Smooth muscle cell (in vitro differentiated cells): ENCODE measurements at regions not wholly inside any gene's neighbourhood (a gene's known extent, or its start where the extent isn't known, plus 50 kb on each side); places are given as distances from the start of the nearest gene placed in this dataset.
A peak's percentile ranks its signal among the peaks of the same experiment; 100 is the strongest.

Experiments
- DNase-seq: peaks from one replicate; lab custom pipeline; 2025; ENCODE audit not compliant: unreplicated experiment; lab: John Stamatoyannopoulos, UW
- H2AFZ ChIP-seq: fragments of 200-600 bp; sonication (generic); 2 replicates; pipeline ENCODE4 v1.6.0; 2016; ENCODE audit warnings: antibody characterized with exemption, low read depth, mild to moderate bottlenecking
- H3F3A ChIP-seq: fragments of 200-600 bp; sonication (generic); 2 replicates; pipeline ENCODE4 v1.6.0; 2017; ENCODE audit warnings: antibody characterized with exemption, low read depth
- H3K27ac ChIP-seq: fragments of 200-600 bp; sonication (generic); 2 replicates; pipeline ENCODE4 v1.5.1; 2016; ENCODE audit warnings: low read depth, mild to moderate bottlenecking
- H3K27me3 ChIP-seq: fragments of 200-600 bp; sonication (generic); 2 replicates; pipeline ENCODE4 v1.6.1; 2016; ENCODE audit warnings: low read depth, mild to moderate bottlenecking
- H3K36me3 ChIP-seq: fragments of 200-600 bp; sonication (generic); 2 replicates; pipeline ENCODE4 v1.5.1; 2016; ENCODE audit warnings: low read depth
- H3K4me1 ChIP-seq: fragments of 200-600 bp; sonication (generic); 2 replicates; pipeline ENCODE4 v1.5.1; 2016; ENCODE audit warnings: low read depth
- H3K4me2 ChIP-seq: fragments of 200-600 bp; sonication (generic); 2 replicates; pipeline ENCODE4 v1.6.0; 2016; ENCODE audit warnings: mild to moderate bottlenecking
- H3K4me3 ChIP-seq: fragments of 200-600 bp; sonication (generic); 2 replicates; pipeline ENCODE4 v1.5.1; 2016; ENCODE audit warnings: mild to moderate bottlenecking
- H3K79me2 ChIP-seq: fragments of 200-600 bp; sonication (generic); 2 replicates; pipeline ENCODE4 v1.6.0; 2016; ENCODE audit warnings: low read depth, mild to moderate bottlenecking
- H3K9ac ChIP-seq: fragments of 200-600 bp; sonication (generic); 2 replicates; pipeline ENCODE4 v1.6.0; 2016; ENCODE audit warnings: low read depth
- H3K9me3 ChIP-seq: fragments of 200-600 bp; sonication (generic); replicated peaks from 2 replicates; pipeline ENCODE4 v1.5.1; 2016; ENCODE audit warnings: low read depth
- H4K20me1 ChIP-seq: fragments of 200-600 bp; sonication (generic); 2 replicates; pipeline ENCODE4 v1.6.0; 2016; ENCODE audit warnings: low read depth
- CTCF ChIP-seq: fragments of 200-600 bp; sonication (generic); IDR thresholded peaks from 2 replicates; pipeline ENCODE4 v1.5.1; 2017; ENCODE audit warnings: borderline replicate concordance, mild to moderate bottlenecking, antibody characterized with exemption; ENCODE audit not compliant: insufficient read depth, poor library complexity, severe bottlenecking
- WGBS: methylation state at CpG from one replicate; pipeline ENCODE4 v1.1.7; 2016; ENCODE audit warnings: low lambda C conversion rate; 5-methylcytosine and 5-hydroxymethylcytosine counted together

DNA sequence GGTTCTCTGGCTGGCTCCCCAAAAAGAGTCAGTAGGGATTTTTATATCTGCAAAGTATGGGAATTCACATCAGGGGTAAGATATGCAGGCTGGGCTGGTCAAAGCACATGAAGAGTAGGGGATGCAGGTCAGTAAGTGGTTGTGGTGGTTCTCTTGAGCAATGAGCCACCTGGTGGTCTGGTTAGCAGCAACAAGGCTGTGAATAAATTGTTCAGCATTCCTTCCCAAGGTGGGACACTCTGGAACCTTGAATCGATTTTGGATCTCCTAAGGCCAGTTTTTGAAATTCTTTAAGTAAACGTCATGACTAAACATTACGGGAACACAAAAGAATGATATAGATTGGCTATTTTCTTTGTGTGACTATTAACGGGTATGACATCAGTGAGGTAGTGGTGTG is 563.0 kb upstream of the NEGR1 start:
- peak; percentile 8 for TF ChIP-seq CTCF
- Histone ChIP-seq H3F3A (no peaks in the 10 kb centered on the region), H3K4me3 (no peak overlapping the region), H3K4me1 (peaks cover 5% of the 10 kb centered on the region), H3K79me2 (no peaks in the 10 kb centered on the region), H3K36me3 (no peaks in the 10 kb centered on the region), H3K9ac (no peak overlapping the region), H3K4me2 (no peak overlapping the region), H4K20me1 (no peaks in the 10 kb centered on the region), H2AFZ (no peak overlapping the region), H3K9me3 (no peaks in the 10 kb centered on the region), H3K27ac (no peak overlapping the region), H3K27me3 (no peaks in the 10 kb centered on the region)
- WGBS: 84% methylated on average over 4 of the region's 4 CpGs
- no peak for DNase-seq

DNA sequence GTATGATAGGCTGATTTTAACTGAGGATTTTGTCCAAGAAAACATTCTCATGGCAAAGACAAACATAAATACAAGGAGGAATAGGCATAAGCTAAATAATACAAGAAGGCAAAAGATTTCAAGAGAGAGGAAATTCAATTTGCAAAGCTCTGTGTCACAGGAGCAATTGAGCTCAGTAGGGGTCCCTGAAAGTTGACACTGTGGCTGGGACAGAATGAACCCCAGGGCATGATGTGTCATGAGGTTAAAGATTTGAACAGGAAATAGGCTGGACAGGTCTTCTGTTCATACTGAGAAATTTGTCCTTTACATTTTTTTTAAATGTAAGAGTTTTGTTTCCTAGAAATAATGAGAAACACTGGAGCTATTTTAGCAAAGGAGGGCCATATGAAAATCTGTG is 555.4 kb upstream of the NEGR1 start:
- peaks cover 5% of the 10 kb centered on the region for H3K4me1 ChIP-seq
- H3K9me3 ChIP-seq: peaks cover 5% of the 10 kb centered on the region
- H4K20me1 ChIP-seq: no peaks in the 10 kb centered on the region
- no peak overlapping the region for H3K27ac ChIP-seq
- no peak overlapping the region for H3K9ac ChIP-seq
- H3K4me2 ChIP-seq: no peak overlapping the region
- H3K4me3 ChIP-seq: no peak overlapping the region
- TF ChIP-seq CTCF: no peak
- no peaks in the 10 kb centered on the region for H3K36me3 ChIP-seq
- no peaks in the 10 kb centered on the region for H3K79me2 ChIP-seq
- H2AFZ ChIP-seq: no peak overlapping the region
- DNase-seq: no peak
- no peaks in the 10 kb centered on the region for H3F3A ChIP-seq
- H3K27me3 ChIP-seq: no peaks in the 10 kb centered on the region

- H3K9me3 ChIP-seq: peaks cover 5% of the 10 kb centered on the region
- H3F3A ChIP-seq: no peaks in the 10 kb centered on the region
- 54% methylated on average over 5 of the region's 5 CpGs for WGBS
Observed at GRCh38 chr1:72830606-72831390, 548.5 kb upstream of the NEGR1 start.

More at GRCh38 chr1:72830606-72831390, 548.5 kb upstream of the NEGR1 start:
- H3K27me3 ChIP-seq: no peaks in the 10 kb centered on the region
- H4K20me1 ChIP-seq: no peaks in the 10 kb centered on the region
- no peak for TF ChIP-seq CTCF
- H3K27ac ChIP-seq: no peak overlapping the region
- no peak overlapping the region for H2AFZ ChIP-seq
- H3K9ac ChIP-seq: no peak overlapping the region
- no peaks in the 10 kb centered on the region for H3K4me1 ChIP-seq
- H3K4me2 ChIP-seq: no peak overlapping the region
- H3K36me3 ChIP-seq: no peaks in the 10 kb centered on the region
- H3K4me3 ChIP-seq: no peak overlapping the region
- no peak for DNase-seq
- no peaks in the 10 kb centered on the region for H3K79me2 ChIP-seq
